ENCODE measurements at regions not wholly inside any gene's neighbourhood (a gene's known extent, or its start where the extent isn't known, plus 50 kb on each side); places are given as distances from the start of the nearest gene placed in this dataset.
"Not testable (repeated sequence)": the region's sequence is repeated elsewhere in the genome, so short reads cannot be mapped to it uniquely, and the experiment has no call there.

- TF ChIP-seq ZFX (IDR thresholded peaks at IDR 0.05; ENCODE audit: borderline replicate concordance), result no peak
- TF ChIP-seq, protein P1, sequence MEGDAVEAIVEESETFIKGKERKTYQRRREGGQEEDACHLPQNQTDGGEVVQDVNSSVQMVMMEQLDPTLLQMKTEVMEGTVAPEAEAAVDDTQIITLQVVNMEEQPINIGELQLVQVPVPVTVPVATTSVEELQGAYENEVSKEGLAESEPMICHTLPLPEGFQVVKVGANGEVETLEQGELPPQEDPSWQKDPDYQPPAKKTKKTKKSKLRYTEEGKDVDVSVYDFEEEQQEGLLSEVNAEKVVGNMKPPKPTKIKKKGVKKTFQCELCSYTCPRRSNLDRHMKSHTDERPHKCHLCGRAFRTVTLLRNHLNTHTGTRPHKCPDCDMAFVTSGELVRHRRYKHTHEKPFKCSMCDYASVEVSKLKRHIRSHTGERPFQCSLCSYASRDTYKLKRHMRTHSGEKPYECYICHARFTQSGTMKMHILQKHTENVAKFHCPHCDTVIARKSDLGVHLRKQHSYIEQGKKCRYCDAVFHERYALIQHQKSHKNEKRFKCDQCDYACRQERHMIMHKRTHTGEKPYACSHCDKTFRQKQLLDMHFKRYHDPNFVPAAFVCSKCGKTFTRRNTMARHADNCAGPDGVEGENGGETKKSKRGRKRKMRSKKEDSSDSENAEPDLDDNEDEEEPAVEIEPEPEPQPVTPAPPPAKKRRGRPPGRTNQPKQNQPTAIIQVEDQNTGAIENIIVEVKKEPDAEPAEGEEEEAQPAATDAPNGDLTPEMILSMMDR (IDR thresholded peaks at IDR 0.05), result no peak
Observed at GRCh38 chr5:142235050-142235797, 89.6 kb downstream of the SPRY4 start.

GRCh38 chr5:142233083-142234032, 91.5 kb downstream of the SPRY4 start:
- no peak overlapping the region for H3K27ac ChIP-seq
- TF ChIP-seq, protein P1 (IDR thresholded peaks at IDR 0.05), result no peak
- no peak for TF ChIP-seq ZFX (IDR thresholded peaks at IDR 0.05; ENCODE audit: borderline replicate concordance)

More at GRCh38 chr5:142235050-142235797, 89.6 kb downstream of the SPRY4 start:
- H3K27ac ChIP-seq, result no peak overlapping the region

DNA sequence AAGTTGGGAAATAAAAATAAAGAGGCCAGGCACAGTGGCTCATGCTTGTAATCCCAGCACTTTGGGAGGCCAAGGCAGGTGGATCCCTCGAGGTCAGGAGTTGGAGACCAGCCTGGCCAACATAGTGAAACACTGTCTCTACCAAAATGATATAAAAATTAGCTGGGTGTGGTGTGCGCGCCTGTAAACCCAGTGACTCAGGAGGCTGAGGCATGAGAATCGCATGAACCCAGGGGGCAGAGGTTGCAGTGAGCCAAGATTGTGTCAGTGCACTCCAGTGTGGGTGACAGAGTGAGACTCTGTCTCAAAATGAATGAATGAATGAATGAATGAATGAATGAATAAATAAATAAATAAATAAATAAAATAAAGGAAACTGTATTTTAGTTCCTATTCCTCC, 93.9 kb downstream of the SPRY4 start:
- H3K27ac ChIP-seq, result not testable (repeated sequence)

DNA sequence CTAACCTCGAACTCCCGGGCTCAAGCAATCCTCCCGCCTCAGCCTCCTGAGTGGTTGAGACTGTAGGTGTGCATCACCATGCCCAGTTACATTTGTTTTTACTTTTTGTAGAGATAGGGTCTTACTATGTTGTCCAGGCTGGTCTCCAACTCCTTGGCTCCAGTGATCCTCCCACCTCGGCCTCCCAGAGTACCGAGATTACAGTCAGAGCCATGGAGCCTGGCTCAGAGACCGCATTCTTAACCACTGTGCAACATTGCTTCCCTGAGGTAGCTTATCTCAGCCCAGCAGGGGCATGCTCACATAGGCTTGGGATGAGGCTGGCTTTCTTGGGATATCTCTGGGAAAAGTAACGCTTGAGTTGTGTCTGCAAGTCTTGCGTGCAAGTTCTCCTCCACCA, 99.7 kb downstream of the SPRY4 start:
- H3K27ac ChIP-seq, result peak overlapping the region; percentile 97; the same call in 1 of the 2 replicates
- no peak for TF ChIP-seq ZFX (IDR thresholded peaks at IDR 0.05; ENCODE audit: borderline replicate concordance)
- TF ChIP-seq, protein P1 (IDR thresholded peaks at IDR 0.05), result no peak

GRCh38 chr5:142222866-142223558, 101.8 kb downstream of the SPRY4 start:
- no peak for TF ChIP-seq ZFX (IDR thresholded peaks at IDR 0.05; ENCODE audit: borderline replicate concordance)
- TF ChIP-seq, protein P1 (IDR thresholded peaks at IDR 0.05), result no peak
- H3K27ac ChIP-seq, result peak overlapping the region; percentile 97

DNA sequence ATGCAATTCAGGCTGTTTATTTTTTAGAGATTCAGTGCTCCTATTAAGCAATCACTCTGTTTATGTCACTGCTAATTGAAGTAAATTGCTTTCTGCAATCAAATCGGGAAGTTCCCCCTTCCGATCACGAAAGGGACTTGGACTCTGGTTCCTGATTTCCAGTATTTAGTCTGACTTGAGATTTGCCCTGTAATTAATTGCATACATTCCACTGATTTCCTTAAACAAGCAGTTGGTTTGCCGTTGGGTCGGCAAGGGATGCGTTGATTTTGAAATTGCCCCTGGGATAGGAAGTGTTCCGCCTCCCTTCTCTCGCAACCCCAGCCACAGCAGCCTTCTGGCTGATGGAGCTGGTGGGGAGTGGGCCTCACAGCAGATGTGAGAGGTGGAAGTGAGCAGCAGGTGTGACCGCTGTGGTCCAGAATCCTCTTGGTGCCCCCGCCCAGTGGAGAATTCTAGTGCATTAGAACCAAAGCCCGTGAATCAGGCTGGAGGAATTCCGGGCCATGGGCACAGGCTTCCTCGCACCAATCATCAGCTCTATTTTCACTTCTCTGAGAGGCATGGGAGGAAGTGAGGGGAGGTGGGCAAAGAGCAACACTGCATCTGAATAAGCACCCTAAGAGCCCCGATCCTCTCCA, 102.5 kb downstream of the SPRY4 start:
- TF ChIP-seq, protein P1 (IDR thresholded peaks at IDR 0.05), result no peak
- TF ChIP-seq ZFX (IDR thresholded peaks at IDR 0.05; ENCODE audit: borderline replicate concordance), result no peak
- peak overlapping the region; percentile 97 for H3K27ac ChIP-seq
